ENCODE measurements at regions not wholly inside any gene's neighbourhood (a gene's known extent, or its start where the extent isn't known, plus 50 kb on each side); places are given as distances from the start of the nearest gene placed in this dataset.

DNA sequence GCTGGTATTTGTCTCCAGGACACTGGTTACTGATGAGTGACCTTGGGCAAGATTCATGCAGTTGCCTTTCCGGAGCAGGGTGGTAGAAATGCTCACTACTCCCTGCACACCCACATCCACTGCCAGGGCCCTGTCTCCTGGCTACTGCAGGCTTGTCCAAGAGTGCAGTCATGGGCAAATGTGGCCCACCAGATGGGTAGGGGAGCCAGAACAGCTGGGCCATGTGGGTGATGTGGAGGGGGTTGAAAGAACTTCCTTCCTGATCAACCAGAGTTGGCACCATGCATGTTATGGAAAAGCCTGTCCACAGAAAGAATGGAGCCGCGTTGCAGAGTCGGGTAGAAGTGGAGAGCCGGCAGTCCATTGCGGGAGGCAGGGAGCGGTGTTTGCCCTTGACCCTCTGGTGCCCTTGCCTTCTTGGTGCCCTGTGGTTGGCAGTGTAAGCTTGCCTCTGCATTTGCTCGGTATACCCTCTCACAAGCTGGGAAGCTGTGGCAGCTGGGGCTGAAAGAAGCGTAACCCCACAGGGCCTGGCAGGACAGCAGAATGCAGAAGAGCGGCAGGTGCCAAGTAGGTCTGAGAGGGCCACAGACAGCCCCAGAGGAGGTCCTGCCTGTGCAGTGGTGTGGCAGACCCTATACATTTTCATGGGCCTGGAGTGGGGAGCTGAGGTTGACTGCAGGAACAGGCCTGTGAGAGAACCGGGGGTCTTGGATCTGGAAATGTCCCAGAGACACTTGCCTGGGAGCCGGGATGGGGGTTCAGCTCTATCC lies 253.2 kb downstream of the TFCP2L1 start:
- no peak for DNase-seq
- H3K4me1 Mint-ChIP-seq (ENCODE audit: low read depth in 2 of 2), result no peaks in the 10 kb centered on the region
- peaks cover 19 to 23% of the 10 kb centered on the region in 2 donors for H3K27me3 Mint-ChIP-seq

DNA sequence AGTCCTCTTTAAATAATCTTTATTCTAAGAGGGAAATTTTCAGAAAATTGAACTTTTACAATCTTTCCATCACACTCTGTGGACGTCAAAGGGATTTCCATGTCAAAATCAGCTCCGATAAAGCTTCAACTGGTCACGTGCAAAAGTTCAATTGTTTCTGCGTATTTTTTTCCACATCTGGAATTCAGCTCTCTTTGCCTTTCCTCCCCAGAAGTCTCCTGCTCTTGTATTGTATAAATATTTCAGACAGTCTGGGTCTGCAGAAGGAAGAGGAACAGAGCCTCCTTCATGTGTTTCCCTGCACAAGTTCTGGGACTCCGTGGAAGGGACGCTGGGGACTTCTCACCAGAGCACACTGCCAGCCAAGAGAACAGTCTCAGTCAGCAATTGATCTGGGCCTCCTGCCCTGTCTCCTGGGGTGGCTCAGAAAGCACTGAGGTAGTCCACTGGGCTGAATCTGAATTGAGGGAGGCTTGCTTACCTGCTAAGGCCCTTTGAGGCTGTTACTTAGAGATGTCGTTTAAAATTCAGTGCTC lies 251.5 kb downstream of the TFCP2L1 start:
- peaks cover 28 to 31% of the 10 kb centered on the region in 2 donors for H3K27me3 Mint-ChIP-seq
- no peaks in the 10 kb centered on the region for H3K36me3 Mint-ChIP-seq (ENCODE audit: insufficient read depth)
- H3K4me3 Mint-ChIP-seq, result no peak overlapping the region
- no peak overlapping the region for H3K27ac Mint-ChIP-seq
- DNase-seq, result no peak
- no peaks in the 10 kb centered on the region for H3K9me3 Mint-ChIP-seq
- ATAC-seq (replicated peaks), result no peak
- H3K4me1 Mint-ChIP-seq (ENCODE audit: low read depth in 2 of 2), result no peaks in the 10 kb centered on the region

More for the DNA sequence above, 253.2 kb downstream of the TFCP2L1 start:
- Mint-ChIP-seq H3K27ac (no peak overlapping the region), H3K36me3 (ENCODE audit: insufficient read depth) (no peaks in the 10 kb centered on the region), H3K4me3 (no peak overlapping the region), H3K9me3 (peaks cover 0 to 2% of the 10 kb centered on the region in 2 donors)
- no peak for ATAC-seq (replicated peaks)

DNA sequence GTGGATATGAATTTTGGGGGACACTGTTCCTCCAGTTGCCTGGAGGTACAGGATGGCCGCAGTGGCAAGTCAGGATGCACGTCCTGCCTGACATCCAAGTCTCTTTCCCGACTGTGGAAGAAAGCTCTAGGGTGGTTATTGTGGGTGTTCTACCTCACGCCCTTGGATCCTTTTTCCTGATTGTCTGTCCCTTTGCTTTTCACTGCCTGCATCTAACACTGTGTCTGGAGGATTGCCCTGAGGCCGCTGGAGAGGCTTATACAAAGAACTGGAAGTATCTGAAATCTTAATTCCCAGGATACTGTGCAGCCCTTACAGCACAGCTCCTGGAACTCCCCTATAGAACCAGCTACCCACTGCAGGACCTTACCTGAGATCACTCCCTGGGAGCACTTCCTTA lies 250.5 kb downstream of the TFCP2L1 start:
- H3K36me3 Mint-ChIP-seq (ENCODE audit: insufficient read depth), result no peaks in the 10 kb centered on the region
- no peak overlapping the region for H3K27ac Mint-ChIP-seq

DNA sequence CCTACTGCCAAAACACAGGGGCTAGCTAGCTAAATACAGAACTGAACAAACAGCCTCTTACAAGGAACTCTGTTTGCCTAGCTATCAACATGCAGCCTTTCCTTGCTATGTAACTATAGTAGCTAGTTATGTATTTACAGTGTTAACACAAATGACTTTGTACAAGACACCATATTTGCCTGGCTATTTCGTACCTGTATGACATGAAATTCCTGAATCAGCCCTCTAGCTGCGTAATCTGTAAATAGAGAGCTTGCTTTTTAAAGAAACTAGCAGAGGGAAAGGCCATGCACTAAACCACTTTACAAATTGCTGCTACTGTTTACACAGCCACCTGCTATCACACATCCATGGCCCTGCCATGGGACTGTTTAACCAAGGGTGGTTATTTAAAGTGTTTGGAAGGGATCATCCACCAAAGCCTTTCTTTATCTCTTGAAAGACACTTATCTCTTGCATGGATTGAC lies 248.7 kb downstream of the TFCP2L1 start:
- no peaks in the 10 kb centered on the region for H3K9me3 Mint-ChIP-seq
- no peaks in the 10 kb centered on the region for H3K36me3 Mint-ChIP-seq (ENCODE audit: insufficient read depth)
- no peaks in the 10 kb centered on the region for H3K4me1 Mint-ChIP-seq (ENCODE audit: low read depth in 2 of 2)
- no peak overlapping the region for H3K27ac Mint-ChIP-seq
- DNase-seq (no peak), ATAC-seq (replicated peaks) (no peak)
- peaks cover 12 to 19% of the 10 kb centered on the region in 2 donors for H3K27me3 Mint-ChIP-seq
- H3K4me3 Mint-ChIP-seq, result no peak overlapping the region

More for the DNA sequence above, 250.5 kb downstream of the TFCP2L1 start:
- H3K4me1 Mint-ChIP-seq (ENCODE audit: low read depth in 2 of 2), result no peaks in the 10 kb centered on the region
- peaks cover 23 to 31% of the 10 kb centered on the region in 2 donors for H3K27me3 Mint-ChIP-seq
- H3K4me3 Mint-ChIP-seq, result no peak overlapping the region
- ATAC-seq (replicated peaks), result no peak
- H3K9me3 Mint-ChIP-seq, result no peaks in the 10 kb centered on the region
- DNase-seq, result no peak

DNA sequence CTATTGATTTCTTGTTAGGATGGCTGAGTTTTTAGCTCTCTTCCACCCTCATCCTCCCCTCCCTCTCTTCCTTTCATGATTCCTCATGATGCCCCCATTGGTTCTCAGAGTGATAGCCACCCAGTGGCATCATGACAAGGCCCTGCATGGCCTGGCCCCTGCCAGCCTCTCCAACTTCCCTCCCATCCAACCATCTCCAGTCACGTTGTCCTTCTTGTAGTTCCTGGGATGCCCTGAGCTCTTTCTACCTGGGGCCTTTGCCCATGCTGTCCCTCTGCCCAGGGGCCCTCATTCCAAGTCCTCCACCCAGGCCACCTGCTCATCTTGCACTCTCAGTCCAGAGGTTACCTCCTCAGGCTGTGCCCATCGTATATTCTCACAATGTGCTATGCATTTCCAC lies 247.5 kb downstream of the TFCP2L1 start:
- H3K4me3 Mint-ChIP-seq, result no peak overlapping the region
- no peaks in the 10 kb centered on the region for H3K36me3 Mint-ChIP-seq (ENCODE audit: insufficient read depth)
- H3K4me1 Mint-ChIP-seq (ENCODE audit: low read depth in 2 of 2), result no peaks in the 10 kb centered on the region
- ATAC-seq (replicated peaks) (no peak), DNase-seq (no peak)
- H3K27ac Mint-ChIP-seq, result no peak overlapping the region
- peaks cover 18 to 19% of the 10 kb centered on the region in 2 donors for H3K27me3 Mint-ChIP-seq
- H3K9me3 Mint-ChIP-seq, result no peaks in the 10 kb centered on the region

DNA sequence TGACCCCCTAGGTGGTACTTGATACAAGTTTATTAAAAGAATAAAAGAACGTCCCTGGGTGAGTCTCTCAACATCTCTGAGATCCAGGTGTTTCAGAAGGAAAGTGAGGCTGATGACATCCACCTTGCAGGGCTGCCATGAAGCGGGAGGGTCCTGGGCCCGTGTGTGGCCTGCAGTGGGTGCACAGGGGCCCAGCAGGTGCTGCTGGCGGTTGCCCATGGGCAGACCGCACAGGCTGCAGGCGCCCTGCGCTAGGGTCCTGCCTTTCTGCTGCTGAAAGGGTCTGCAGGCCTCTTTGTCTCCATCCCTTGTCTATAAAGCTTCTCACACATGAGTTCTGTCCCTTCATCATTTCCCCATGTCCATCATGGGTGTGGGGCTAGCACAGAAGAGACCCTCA lies 247.0 kb downstream of the TFCP2L1 start:
- no peak overlapping the region for H3K4me3 Mint-ChIP-seq
- H3K27me3 Mint-ChIP-seq, result peaks cover 18 to 19% of the 10 kb centered on the region in 2 donors
- no peaks in the 10 kb centered on the region for H3K4me1 Mint-ChIP-seq (ENCODE audit: low read depth in 2 of 2)
- ATAC-seq (replicated peaks) (no peak), DNase-seq (no peak)
- no peaks in the 10 kb centered on the region for H3K36me3 Mint-ChIP-seq (ENCODE audit: insufficient read depth)
- no peaks in the 10 kb centered on the region for H3K9me3 Mint-ChIP-seq
- H3K27ac Mint-ChIP-seq, result no peak overlapping the region

DNA sequence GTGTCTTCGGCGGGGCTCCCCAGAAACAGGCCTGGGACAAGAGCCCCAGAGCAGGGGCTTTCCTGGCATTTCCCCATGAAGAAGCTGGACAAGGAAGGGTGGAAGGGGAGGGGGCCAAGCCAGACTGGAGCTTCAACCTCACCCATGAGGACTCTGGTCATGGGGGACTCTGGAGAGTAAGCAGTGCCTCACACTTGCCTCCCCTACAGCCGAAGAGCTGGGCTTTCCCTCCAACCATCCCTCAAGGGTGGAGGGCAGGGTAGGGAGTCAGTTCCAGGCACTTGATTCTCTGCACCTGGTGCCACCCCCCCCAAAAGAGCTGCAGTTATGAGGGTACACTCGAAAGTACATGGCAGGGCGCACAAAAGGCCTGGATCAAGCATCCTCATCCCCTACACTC lies 246.6 kb downstream of the TFCP2L1 start:
- H3K27me3 Mint-ChIP-seq, result peaks cover 17 to 18% of the 10 kb centered on the region in 2 donors
- no peak for DNase-seq
- H3K4me3 Mint-ChIP-seq, result no peak overlapping the region
- no peaks in the 10 kb centered on the region for H3K36me3 Mint-ChIP-seq (ENCODE audit: insufficient read depth)
- H3K9me3 Mint-ChIP-seq, result no peaks in the 10 kb centered on the region
- no peak for ATAC-seq (replicated peaks)
- no peak overlapping the region for H3K27ac Mint-ChIP-seq
- H3K4me1 Mint-ChIP-seq (ENCODE audit: low read depth in 2 of 2), result no peaks in the 10 kb centered on the region

DNA sequence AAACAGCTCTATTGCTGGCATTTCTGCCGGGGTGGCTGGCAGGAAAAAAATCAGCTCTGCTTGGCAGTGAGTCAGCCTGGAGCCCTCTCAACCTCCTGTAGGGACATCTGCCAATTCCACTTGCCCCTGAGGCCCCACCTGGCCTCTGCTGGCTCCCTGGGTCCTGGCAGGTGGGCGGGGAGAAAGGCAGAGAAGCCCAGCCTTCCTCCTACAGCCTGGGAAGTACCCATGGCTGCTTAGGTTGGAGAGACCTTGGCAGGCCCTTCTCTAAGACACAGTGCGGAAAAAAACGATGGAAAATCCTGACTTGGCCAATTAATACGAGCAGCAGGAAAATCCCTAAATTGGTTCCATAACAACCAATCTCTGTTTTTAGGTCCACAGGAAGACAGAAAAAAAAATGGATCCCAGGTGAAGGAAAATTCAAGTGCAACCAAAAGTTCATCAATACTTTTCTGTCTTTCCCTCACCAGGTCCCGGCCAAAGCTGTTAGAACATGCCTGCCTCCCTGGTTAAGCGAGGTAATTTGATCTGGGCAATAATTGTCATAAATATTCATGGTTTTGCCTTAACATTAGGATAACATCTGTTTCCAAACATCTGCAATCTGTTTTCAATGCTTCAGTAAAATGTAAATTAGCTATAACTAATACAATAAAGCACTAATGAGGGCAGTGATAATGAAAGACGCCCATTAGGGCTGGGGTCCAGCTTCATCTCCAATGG lies 245.9 kb downstream of the TFCP2L1 start:
- no peaks in the 10 kb centered on the region for H3K9me3 Mint-ChIP-seq

DNA sequence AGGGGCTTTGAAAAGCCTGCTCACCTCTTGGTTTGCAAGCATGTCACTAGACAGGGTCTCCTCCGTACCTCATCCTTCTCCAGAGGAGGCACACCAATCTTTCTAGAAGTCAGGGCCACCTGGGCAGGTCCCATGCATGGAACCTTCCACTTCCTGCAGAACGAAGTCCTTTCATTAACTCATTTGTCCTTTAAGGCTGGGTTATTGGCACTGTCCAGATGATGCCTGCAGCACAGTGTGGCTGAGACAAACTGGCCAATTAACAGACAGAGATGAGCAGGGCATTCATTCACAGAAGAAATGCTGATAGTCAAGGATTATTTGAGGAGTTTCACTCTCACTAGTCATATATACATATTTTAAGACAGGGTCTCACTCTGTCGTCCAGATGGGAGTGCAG lies 245.3 kb downstream of the TFCP2L1 start:
- Mint-ChIP-seq H3K27me3 (peaks cover 12 to 15% of the 10 kb centered on the region in 2 donors), H3K27ac (no peak overlapping the region), H3K4me3 (no peak overlapping the region), H3K9me3 (no peaks in the 10 kb centered on the region), H3K4me1 (ENCODE audit: low read depth in 2 of 2) (no peaks in the 10 kb centered on the region), H3K36me3 (ENCODE audit: insufficient read depth) (no peaks in the 10 kb centered on the region)
- DNase-seq (no peak), ATAC-seq (replicated peaks) (no peak)

More for the DNA sequence above, 245.9 kb downstream of the TFCP2L1 start:
- Mint-ChIP-seq H3K27me3 (peaks cover 12 to 18% of the 10 kb centered on the region in 2 donors), H3K36me3 (ENCODE audit: insufficient read depth) (no peaks in the 10 kb centered on the region), H3K4me3 (no peak overlapping the region), H3K4me1 (ENCODE audit: low read depth in 2 of 2) (no peaks in the 10 kb centered on the region), H3K27ac (no peak overlapping the region)
- ATAC-seq (replicated peaks), result no peak
- no peak for DNase-seq

DNA sequence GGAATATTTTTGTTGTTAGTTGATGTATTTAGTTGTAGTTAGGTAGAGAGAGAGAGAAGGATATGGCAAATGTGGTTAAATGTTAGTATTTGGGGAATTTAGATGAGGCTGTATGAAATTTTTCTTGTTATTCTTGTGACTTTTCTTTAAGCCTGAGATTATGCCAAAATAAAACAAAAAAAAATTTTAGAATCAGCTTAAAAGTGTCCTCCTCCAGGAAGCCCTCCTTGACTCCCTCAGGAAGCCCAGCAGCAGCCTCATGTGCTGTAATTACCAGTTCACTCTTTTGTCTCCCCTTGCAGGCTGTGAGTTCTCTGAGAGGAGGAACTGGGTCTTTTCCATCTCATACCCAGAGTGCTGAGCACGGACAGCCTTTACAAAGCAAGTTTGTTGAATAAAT lies 243.5 kb downstream of the TFCP2L1 start:
- Mint-ChIP-seq H3K36me3 (ENCODE audit: insufficient read depth) (no peaks in the 10 kb centered on the region), H3K27ac (no peak overlapping the region), H3K4me1 (ENCODE audit: low read depth in 2 of 2) (no peaks in the 10 kb centered on the region), H3K4me3 (no peak overlapping the region), H3K27me3 (peaks cover 12 to 13% of the 10 kb centered on the region in 2 donors), H3K9me3 (no peaks in the 10 kb centered on the region)
- no peak for ATAC-seq (replicated peaks)
- no peak for DNase-seq

DNA sequence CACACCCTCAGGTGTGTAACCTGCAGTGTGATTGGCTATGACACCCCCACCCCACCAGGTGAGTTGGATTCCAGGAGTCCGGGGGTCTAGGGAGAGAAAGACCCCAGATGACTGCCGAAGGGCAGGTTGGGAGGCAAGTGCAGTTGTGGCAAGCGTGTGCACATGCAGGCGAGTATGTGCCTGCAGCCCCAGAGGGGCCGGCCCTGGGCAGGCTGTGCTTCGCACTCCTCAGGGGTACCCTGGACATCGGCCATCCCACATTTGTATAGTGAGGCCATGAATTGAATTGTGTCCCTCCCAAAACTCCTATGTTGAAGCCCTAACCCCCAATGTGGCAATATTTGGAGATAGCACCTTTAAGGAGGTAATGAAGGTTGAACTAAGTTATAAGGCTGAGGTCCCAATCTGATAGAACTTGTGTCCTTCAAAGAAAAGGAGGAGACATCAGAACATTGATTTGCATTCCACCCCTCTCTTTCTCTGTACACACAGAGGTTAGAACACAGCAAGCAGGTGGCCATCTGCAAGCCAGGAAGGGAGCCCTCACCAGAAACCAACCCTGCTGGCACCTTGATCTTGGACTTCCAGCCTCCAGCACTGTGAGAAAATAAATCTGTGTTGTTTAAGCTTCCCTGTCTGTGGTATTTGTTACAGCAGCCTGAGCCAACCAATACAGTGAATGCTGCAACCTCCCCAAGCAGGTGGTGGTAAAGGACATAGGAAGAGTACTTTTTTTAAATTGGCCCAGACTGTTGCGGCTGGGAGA lies 241.8 kb downstream of the TFCP2L1 start:
- H3K4me3 Mint-ChIP-seq, result no peak overlapping the region
- H3K27me3 Mint-ChIP-seq, result peaks cover 0 to 6% of the 10 kb centered on the region in 2 donors
- H3K27ac Mint-ChIP-seq, result no peak overlapping the region
- no peaks in the 10 kb centered on the region for H3K4me1 Mint-ChIP-seq (ENCODE audit: low read depth in 2 of 2)
- H3K36me3 Mint-ChIP-seq (ENCODE audit: insufficient read depth), result no peaks in the 10 kb centered on the region
- DNase-seq (no peak), ATAC-seq (replicated peaks) (no peak)
- no peaks in the 10 kb centered on the region for H3K9me3 Mint-ChIP-seq

DNA sequence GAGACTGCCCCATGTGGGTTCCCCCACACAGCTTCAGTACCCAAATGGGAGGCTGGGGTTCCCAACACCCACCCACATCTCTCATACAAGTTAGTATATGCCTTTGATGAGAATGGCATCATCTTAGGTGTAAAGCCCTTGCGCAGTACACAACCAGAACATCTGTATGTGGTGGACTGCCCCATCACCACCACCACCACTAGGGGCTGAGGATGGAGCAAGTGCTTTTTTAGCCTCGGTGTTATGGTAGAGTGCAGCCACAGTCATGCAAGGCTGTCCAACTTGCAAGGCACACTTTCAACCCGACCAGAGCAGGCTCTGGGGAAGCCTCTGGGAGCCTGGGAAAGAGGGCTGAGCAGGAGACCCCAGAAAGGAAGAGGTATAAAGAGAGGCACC lies 241.2 kb downstream of the TFCP2L1 start:
- ATAC-seq (replicated peaks), result no peak
- no peak overlapping the region for H3K27ac Mint-ChIP-seq
- H3K4me3 Mint-ChIP-seq, result no peak overlapping the region
- peaks cover 0 to 6% of the 10 kb centered on the region in 2 donors for H3K27me3 Mint-ChIP-seq
- H3K36me3 Mint-ChIP-seq (ENCODE audit: insufficient read depth), result no peaks in the 10 kb centered on the region
- DNase-seq, result no peak
- H3K4me1 Mint-ChIP-seq (ENCODE audit: low read depth in 2 of 2), result no peaks in the 10 kb centered on the region
- no peaks in the 10 kb centered on the region for H3K9me3 Mint-ChIP-seq

DNA sequence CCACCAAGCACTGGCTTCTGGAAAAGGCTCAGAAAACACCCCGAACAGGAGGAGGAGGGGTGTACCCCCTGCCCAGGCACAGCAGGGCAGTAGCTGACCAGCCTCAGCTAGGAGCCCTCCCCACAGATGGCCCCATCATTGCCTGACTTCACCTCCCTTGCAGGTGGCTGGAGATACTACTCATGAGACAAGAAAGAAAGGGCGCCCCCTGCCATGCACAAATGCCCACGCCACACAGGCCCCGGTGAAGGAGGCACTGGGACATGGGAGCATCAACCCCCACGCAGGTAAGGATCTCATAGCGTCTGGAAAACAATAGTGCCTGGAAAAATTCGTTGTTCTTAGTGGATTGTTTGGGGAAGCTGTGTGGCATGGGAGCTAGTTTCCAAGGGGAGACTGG lies 240.6 kb downstream of the TFCP2L1 start:
- no peak overlapping the region for H3K27ac Mint-ChIP-seq
- no peaks in the 10 kb centered on the region for H3K36me3 Mint-ChIP-seq (ENCODE audit: insufficient read depth)
- H3K9me3 Mint-ChIP-seq, result no peaks in the 10 kb centered on the region
- peaks cover 0 to 7% of the 10 kb centered on the region in 2 donors for H3K27me3 Mint-ChIP-seq
- DNase-seq, result no peak
- no peak overlapping the region for H3K4me3 Mint-ChIP-seq
- H3K4me1 Mint-ChIP-seq (ENCODE audit: low read depth in 2 of 2), result no peaks in the 10 kb centered on the region
- ATAC-seq (replicated peaks), result no peak
